ENCODE measurements at regions not wholly inside any gene's neighbourhood (a gene's known extent, or its start where the extent isn't known, plus 50 kb on each side); places are given as distances from the start of the nearest gene placed in this dataset.

GRCh38 chr5:136516637-136517036 is 151.3 kb upstream of the TRPC7 start:
- TF ChIP-seq CTCF (IDR thresholded peaks at IDR 0.05) (no peak), POLR2AphosphoS5 (IDR thresholded peaks at IDR 0.05) (no peak), POLR2A (IDR thresholded peaks at IDR 0.05) (no peak)

All from prostate gland (tissue), 2 donors.